Ovary (tissue), 3 donors: ENCODE measurements at regions not wholly inside any gene's neighbourhood (a gene's known extent, or its start where the extent isn't known, plus 50 kb on each side); places are given as distances from the start of the nearest gene placed in this dataset.

Source experiments
- CTCF ChIP-seq, 3 donors: fragments of 450-650 bp in 2 of 3; fragments of 200-600 bp in 1 of 3; IDR thresholded peaks; one replicate each; pipeline versions ENCODE4 v1.5.1 to v1.8.0; 2016 to 2022; ENCODE audit warnings: antibody characterized with exemption in 3 of 3, mild to moderate bottlenecking in 1 of 3
- POLR2A ChIP-seq: fragments of 450-650 bp; IDR thresholded peaks from one replicate; pipeline ENCODE4 v1.6.1; 2017; ENCODE audit warnings: antibody characterized with exemption, mild to moderate bottlenecking, moderate library complexity
- donor health status: DM: no; HTN: no; CAD: no.

- no peak for TF ChIP-seq CTCF (IDR thresholded peaks at IDR 0.05)
- no peak for TF ChIP-seq POLR2A
Observed at GRCh38 chr3:150345021-150345538, 63.0 kb upstream of the TSC22D2 start.
